ENCODE measurements at regions not wholly inside any gene's neighbourhood (a gene's known extent, or its start where the extent isn't known, plus 50 kb on each side); places are given as distances from the start of the nearest gene placed in this dataset.

GRCh38 chr18:35826477-35826876, 146.0 kb upstream of the RMP24 start:
- no peaks in the 10 kb centered on the region for H3K36me3 Mint-ChIP-seq (ENCODE audit: low read depth)
- Histone ChIP-seq H3K9me3 (ENCODE audit: control insufficient read depth in 1 of 2, insufficient read depth in 1 of 2, low read length in 2 of 2) (no peaks in the 10 kb centered on the region), H3K4me3 (ENCODE audit: low read length) (no peak overlapping the region), H3K4me1 (ENCODE audit: insufficient read depth, low read length) (no peaks in the 10 kb centered on the region), H3K27me3 (ENCODE audit: control insufficient read depth in 1 of 2, insufficient read depth in 2 of 2, low read length in 2 of 2) (peaks cover 3 to 7% of the 10 kb centered on the region in 2 experiments), H3K27ac (ENCODE audit: low read depth in 1 of 2, low read length in 2 of 2) (no peak overlapping the region), H3K36me3 (ENCODE audit: insufficient read depth, low read length) (no peaks in the 10 kb centered on the region)
- no peaks in the 10 kb centered on the region for H3K4me1 Mint-ChIP-seq (ENCODE audit: low read depth)
- H3K4me3 Mint-ChIP-seq, result no peak overlapping the region
- ChIA-PET POLR2A (no interaction called here), CTCF (no interaction called here)
- no peak for ATAC-seq (ENCODE audit: poor library complexity)
- H3K27me3 Mint-ChIP-seq, result peaks cover 33% of the 10 kb centered on the region
- intact Hi-C loops (cut with DNase I, micrococcal nuclease), result no loop called here
- no peak for TF ChIP-seq CTCF (IDR thresholded peaks at IDR 0.05)
- H3K27ac Mint-ChIP-seq, result no peak overlapping the region
- peaks cover 4% of the 10 kb centered on the region for H3K9me3 Mint-ChIP-seq
- no peak for DNase-seq

- no peak overlapping the region for H3K27ac Mint-ChIP-seq
- H3K36me3 Mint-ChIP-seq (ENCODE audit: low read depth), result no peaks in the 10 kb centered on the region
- POLR2A ChIA-PET, result no interaction called here
- intact Hi-C loops (cut with DNase I, micrococcal nuclease), result no loop called here
- H3K4me3 Mint-ChIP-seq, result no peak overlapping the region
- DNase-seq (peak in 1 of 14 experiments; percentile 20), ATAC-seq (ENCODE audit: poor library complexity) (no peak)
- H3K4me1 Mint-ChIP-seq (ENCODE audit: low read depth), result no peaks in the 10 kb centered on the region
- Histone ChIP-seq H3K36me3 (ENCODE audit: insufficient read depth, low read length) (no peaks in the 10 kb centered on the region), H3K4me1 (ENCODE audit: insufficient read depth, low read length) (no peaks in the 10 kb centered on the region), H3K4me3 (ENCODE audit: low read length) (no peak overlapping the region), H3K27ac (ENCODE audit: low read depth in 1 of 2, low read length in 2 of 2) (no peak overlapping the region), H3K9me3 (ENCODE audit: control insufficient read depth in 1 of 2, insufficient read depth in 1 of 2, low read length in 2 of 2) (peaks cover 0 to 6% of the 10 kb centered on the region in 2 experiments), H3K27me3 (ENCODE audit: control insufficient read depth in 1 of 2, insufficient read depth in 2 of 2, low read length in 2 of 2) (peaks cover 3 to 7% of the 10 kb centered on the region in 2 experiments)
- H3K9me3 Mint-ChIP-seq, result peaks cover 5% of the 10 kb centered on the region
- H3K27me3 Mint-ChIP-seq, result peaks cover 28% of the 10 kb centered on the region
- CTCF ChIA-PET, result no interaction called here
- no peak for TF ChIP-seq CTCF (IDR thresholded peaks at IDR 0.05)
Observed at GRCh38 chr18:35827275-35827902, 145.1 kb upstream of the RMP24 start.

GRCh38 chr18:35827903-35828275, 144.6 kb upstream of the RMP24 start:
- Histone ChIP-seq H3K27ac (ENCODE audit: low read depth in 1 of 2, low read length in 2 of 2) (no peak overlapping the region), H3K36me3 (ENCODE audit: insufficient read depth, low read length) (no peaks in the 10 kb centered on the region), H3K27me3 (ENCODE audit: control insufficient read depth in 1 of 2, insufficient read depth in 2 of 2, low read length in 2 of 2) (peaks cover 3 to 7% of the 10 kb centered on the region in 2 experiments), H3K9me3 (ENCODE audit: control insufficient read depth in 1 of 2, insufficient read depth in 1 of 2, low read length in 2 of 2) (peaks cover 0 to 9% of the 10 kb centered on the region in 2 experiments), H3K4me1 (ENCODE audit: insufficient read depth, low read length) (no peaks in the 10 kb centered on the region), H3K4me3 (ENCODE audit: low read length) (no peak overlapping the region)
- CTCF ChIA-PET, result no interaction called here
- TF ChIP-seq CTCF (IDR thresholded peaks at IDR 0.05), result no peak
- DNase-seq (no peak), ATAC-seq (ENCODE audit: poor library complexity) (no peak)
- H3K27me3 Mint-ChIP-seq, result peaks cover 27% of the 10 kb centered on the region
- H3K9me3 Mint-ChIP-seq, result peaks cover 10% of the 10 kb centered on the region
- H3K4me1 Mint-ChIP-seq (ENCODE audit: low read depth), result no peaks in the 10 kb centered on the region
- no peak overlapping the region for H3K27ac Mint-ChIP-seq
- POLR2A ChIA-PET, result no interaction called here
- intact Hi-C loops (cut with DNase I, micrococcal nuclease), result no loop called here
- no peak overlapping the region for H3K4me3 Mint-ChIP-seq
- H3K36me3 Mint-ChIP-seq (ENCODE audit: low read depth), result no peaks in the 10 kb centered on the region

Data from CD4-positive, alpha-beta T cell (primary cell).